BLaER1 treated with 17β-estradiol and CSF1 and Interleukin-3, amounts not matched to agents 10 nM and 100 nM (cell line): ENCODE measurements at regions not wholly inside any gene's neighbourhood (a gene's known extent, or its start where the extent isn't known, plus 50 kb on each side); places are given as distances from the start of the nearest gene placed in this dataset.

ENCODE experiments used
- H3K27ac ChIP-seq, 11 experiments: shearing (Covaris generic); formaldehyde crosslinking; 2 replicates each; pipeline ENCODE4 v1.8.1; 2022
- H3K27me3 ChIP-seq, 11 experiments: shearing (Covaris generic); formaldehyde crosslinking; 2 replicates each; pipeline ENCODE4 v1.8.1; 2022
- H3K36me3 ChIP-seq, 11 experiments: shearing (Covaris generic); formaldehyde crosslinking; 2 replicates each; pipeline ENCODE4 v1.8.1; 2022
- H3K4me1 ChIP-seq, 10 experiments: shearing (Covaris generic); formaldehyde crosslinking; 2 replicates each; pipeline ENCODE4 v1.8.1; 2022
- H3K4me2 ChIP-seq, 11 experiments: shearing (Covaris generic); formaldehyde crosslinking; 2 replicates each; pipeline ENCODE4 v1.8.1; 2022
- H3K4me3 ChIP-seq, 10 experiments: shearing (Covaris generic); formaldehyde crosslinking; 2 replicates each; pipeline ENCODE4 v1.8.1; 2022
- H3K9ac ChIP-seq, 11 experiments: shearing (Covaris generic); formaldehyde crosslinking; 2 replicates each; pipeline ENCODE4 v1.8.1; 2022
- H3K9me3 ChIP-seq, 11 experiments: shearing (Covaris generic); formaldehyde crosslinking; replicated peaks in 1 of 11; 2 replicates each; pipeline ENCODE4 v1.8.1; 2022
- H4K20me1 ChIP-seq, 11 experiments: shearing (Covaris generic); formaldehyde crosslinking; 2 replicates each; pipeline ENCODE4 v1.8.1; 2022
- Cebpa-rat ChIP-seq, 11 experiments: shearing (Covaris generic); IDR thresholded peaks; 2 replicates each; pipeline ENCODE4 v1.8.1; 2022

- H3K4me2 ChIP-seq = no peak overlapping the region
- H3K4me3 ChIP-seq = no peak overlapping the region
- H3K27me3 ChIP-seq = no peaks in the 10 kb centered on the region
- no peak for TF ChIP-seq Cebpa-rat (IDR thresholded peaks at IDR 0.05)
- no peaks in the 10 kb centered on the region; a peak in 1 of 22 replicates for H3K9me3 ChIP-seq
- H3K36me3 ChIP-seq = no peaks in the 10 kb centered on the region
- no peaks in the 10 kb centered on the region for H3K4me1 ChIP-seq
- no peak overlapping the region for H3K27ac ChIP-seq
- H3K9ac ChIP-seq = no peak overlapping the region
- no peaks in the 10 kb centered on the region for H4K20me1 ChIP-seq
Measured at GRCh38 chr1:240033406-240033805, 58.3 kb upstream of the FMN2 start.

GRCh38 chr1:240036526-240036925 lies 55.2 kb upstream of the FMN2 start:
- Histone ChIP-seq H3K4me3 (no peak overlapping the region), H3K27ac (no peak overlapping the region), H3K4me1 (peaks cover 0 to 3% (median 0%) of the 10 kb centered on the region in 10 experiments; a peak in 2 of 20 replicates), H4K20me1 (no peaks in the 10 kb centered on the region), H3K4me2 (no peak overlapping the region), H3K9me3 (peaks cover 0 to 2% (median 0%) of the 10 kb centered on the region in 11 experiments; a peak in 1 of 22 replicates), H3K9ac (no peak overlapping the region), H3K27me3 (no peaks in the 10 kb centered on the region), H3K36me3 (no peaks in the 10 kb centered on the region)
- no peak for TF ChIP-seq Cebpa-rat (IDR thresholded peaks at IDR 0.05)
